ENCODE measurements at regions not wholly inside any gene's neighbourhood (a gene's known extent, or its start where the extent isn't known, plus 50 kb on each side); places are given as distances from the start of the nearest gene placed in this dataset.

DNA sequence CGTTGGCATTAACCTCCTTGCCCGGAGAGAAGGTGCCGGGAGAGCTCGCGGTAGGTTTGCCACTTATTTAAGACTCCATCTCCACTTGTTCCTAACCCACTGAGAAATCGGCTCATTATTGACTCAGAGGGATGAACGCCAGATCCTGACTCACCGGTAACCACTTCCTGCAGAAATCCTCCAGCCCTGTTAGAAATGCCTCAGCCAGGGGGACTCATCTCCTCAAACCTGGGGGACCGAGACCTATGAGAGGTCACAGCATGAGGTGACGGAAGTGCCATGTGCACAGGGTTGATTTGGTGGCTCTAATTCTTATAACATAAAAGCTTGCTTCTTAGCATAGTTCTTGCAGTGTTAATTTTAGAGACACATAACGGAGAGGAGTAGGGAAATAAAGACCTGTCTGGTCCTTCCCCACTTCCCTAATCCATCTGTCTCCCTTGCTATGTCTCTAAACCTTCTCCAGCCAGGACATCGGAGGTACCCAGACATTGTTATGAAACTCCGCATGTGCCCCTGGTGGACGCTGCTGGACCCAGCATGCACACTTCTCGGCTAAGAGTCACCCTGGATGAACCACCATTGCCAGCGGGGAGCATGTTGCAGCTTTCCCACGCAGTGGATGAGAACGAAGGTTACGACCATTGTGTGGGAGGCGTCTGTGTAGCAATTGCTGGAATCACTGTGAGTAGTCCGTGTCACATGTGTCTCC is 158.9 kb downstream of the EFNB2 start:
- H3K9me3 Mint-ChIP-seq: no peaks in the 10 kb centered on the region
- CTCF ChIA-PET: no interaction called here
- H3K27me3 Mint-ChIP-seq: no peaks in the 10 kb centered on the region
- DNase-seq: no peak
- no peaks in the 10 kb centered on the region for H3K36me3 Mint-ChIP-seq (ENCODE audit: low read depth)
- no peak overlapping the region for H3K27ac Mint-ChIP-seq
- no peak overlapping the region for H3K4me3 Mint-ChIP-seq
- H3K4me1 Mint-ChIP-seq: no peaks in the 10 kb centered on the region
- POLR2A ChIA-PET: no interaction called here

DNA sequence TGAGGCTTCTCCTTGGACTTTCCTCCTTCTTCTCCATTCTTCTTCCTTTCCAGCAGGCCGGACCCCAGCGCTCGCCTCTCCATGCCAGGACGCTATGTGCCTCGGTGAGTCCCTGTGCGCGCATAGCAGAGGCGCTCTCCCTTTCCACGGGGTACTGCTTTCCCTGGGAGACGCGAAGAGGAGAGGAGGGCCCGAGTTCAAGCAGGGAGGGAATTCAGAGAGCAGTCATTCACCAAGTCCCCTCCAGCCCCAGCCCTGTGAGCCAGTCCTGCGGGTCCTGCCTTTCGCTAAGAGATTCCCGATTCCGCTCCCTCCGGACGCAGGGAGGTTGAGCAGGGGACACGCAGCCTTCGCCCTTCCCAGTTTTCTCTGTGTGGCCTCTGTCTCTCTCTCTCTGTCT is 160.4 kb downstream of the EFNB2 start:
- Mint-ChIP-seq H3K4me3 (no peak overlapping the region), H3K4me1 (no peaks in the 10 kb centered on the region), H3K9me3 (no peaks in the 10 kb centered on the region), H3K36me3 (ENCODE audit: low read depth) (no peaks in the 10 kb centered on the region), H3K27me3 (no peaks in the 10 kb centered on the region), H3K27ac (no peak overlapping the region)
- POLR2A ChIA-PET: no interaction called here
- CTCF ChIA-PET: no interaction called here
- DNase-seq: no peak

DNA sequence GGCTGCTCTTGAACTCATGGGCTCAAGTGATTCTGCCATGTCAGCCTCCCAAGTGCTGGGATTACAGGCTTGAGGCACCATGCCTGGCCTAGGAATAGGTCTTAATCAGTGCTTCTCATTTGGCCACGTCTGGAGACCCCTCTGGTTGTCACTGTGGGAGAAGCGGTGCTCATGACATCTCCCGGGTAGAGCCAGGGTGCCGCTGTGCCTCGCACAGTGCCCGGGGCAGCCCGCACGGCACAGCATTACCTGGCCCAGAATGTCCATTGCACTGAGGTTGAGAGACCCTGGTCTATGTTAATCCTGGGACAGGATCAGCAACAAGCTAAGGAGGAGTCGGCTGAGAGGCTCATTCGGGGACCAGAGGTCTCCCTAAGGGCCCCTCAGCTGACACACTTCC is 160.8 kb downstream of the EFNB2 start:
- CTCF ChIA-PET: no interaction called here
- Mint-ChIP-seq H3K27ac (no peak overlapping the region), H3K36me3 (ENCODE audit: low read depth) (no peaks in the 10 kb centered on the region), H3K27me3 (no peaks in the 10 kb centered on the region), H3K4me3 (no peak overlapping the region), H3K9me3 (no peaks in the 10 kb centered on the region), H3K4me1 (no peaks in the 10 kb centered on the region)
- DNase-seq: no peak
- POLR2A ChIA-PET: no interaction called here

DNA sequence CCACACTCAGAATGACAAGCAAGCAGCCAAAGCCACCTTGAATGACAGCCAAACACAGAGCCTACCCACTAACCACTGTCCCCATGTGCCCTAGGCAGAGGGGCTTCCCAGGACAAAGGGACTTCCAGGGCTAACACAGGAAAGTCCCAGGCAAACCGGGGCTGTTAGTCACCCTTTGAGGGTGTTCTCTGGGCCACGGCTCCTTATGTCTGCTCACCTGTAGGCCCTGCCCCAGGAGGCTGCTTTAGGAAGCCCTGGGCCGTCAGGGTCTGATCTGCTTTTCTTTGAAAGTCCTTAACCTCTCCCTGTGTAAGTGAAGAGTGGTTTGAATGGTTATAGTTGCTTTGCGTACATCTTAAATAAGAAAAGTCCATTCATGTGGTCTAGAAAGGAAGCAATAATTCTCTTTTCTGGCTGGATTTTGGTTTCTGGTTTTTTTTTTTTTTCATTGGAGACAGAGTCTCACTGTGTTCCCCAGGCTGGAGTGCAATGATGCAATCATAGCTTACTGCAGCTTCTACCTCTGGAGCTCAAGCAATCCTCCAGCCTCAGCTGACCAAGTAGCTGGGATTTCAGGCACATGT is 161.4 kb downstream of the EFNB2 start:
- no peaks in the 10 kb centered on the region for H3K4me1 Mint-ChIP-seq
- H3K27ac Mint-ChIP-seq: no peak overlapping the region
- no peaks in the 10 kb centered on the region for H3K36me3 Mint-ChIP-seq (ENCODE audit: low read depth)
- ChIA-PET POLR2A (no interaction called here), CTCF (no interaction called here)
- no peak for DNase-seq
- H3K27me3 Mint-ChIP-seq: no peaks in the 10 kb centered on the region
- no peak overlapping the region for H3K4me3 Mint-ChIP-seq
- H3K9me3 Mint-ChIP-seq: no peaks in the 10 kb centered on the region

DNA sequence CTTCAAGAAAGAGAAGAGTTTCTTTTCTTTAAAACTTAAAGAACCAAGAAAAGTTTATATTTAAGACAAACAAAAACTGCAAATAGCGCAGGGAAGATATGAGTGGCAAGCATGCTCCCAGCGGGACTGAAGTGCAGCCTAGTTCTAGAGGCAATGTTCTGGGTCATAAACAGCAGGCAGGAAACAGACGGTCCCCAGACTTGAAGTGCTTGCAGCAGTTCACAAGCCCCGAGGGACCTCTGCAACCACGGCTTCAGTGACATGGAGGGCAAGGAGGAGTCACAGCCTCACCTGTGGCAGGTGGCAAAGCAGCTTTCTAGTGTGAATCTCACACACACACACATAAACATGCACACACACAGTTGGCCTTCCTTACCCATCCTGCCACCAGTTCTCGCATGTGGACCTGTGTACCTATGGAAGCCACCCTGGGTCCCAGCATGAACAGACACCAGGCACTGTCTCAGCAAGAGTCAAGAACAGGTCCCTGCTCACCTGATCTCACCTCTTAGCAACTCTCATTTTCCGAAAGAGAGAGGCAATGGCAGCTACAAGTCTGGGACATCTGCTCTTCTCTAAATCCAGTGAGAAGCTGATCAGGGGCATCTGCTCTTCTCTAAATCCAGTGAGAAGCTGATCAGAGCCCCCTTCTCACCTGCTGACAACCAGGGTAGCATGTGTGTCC is 162.0 kb downstream of the EFNB2 start:
- DNase-seq: no peak
- Mint-ChIP-seq H3K36me3 (ENCODE audit: low read depth) (no peaks in the 10 kb centered on the region), H3K9me3 (no peaks in the 10 kb centered on the region), H3K4me3 (no peak overlapping the region), H3K4me1 (no peaks in the 10 kb centered on the region), H3K27me3 (no peaks in the 10 kb centered on the region), H3K27ac (no peak overlapping the region)
- POLR2A ChIA-PET: no interaction called here
- CTCF ChIA-PET: no interaction called here

DNA sequence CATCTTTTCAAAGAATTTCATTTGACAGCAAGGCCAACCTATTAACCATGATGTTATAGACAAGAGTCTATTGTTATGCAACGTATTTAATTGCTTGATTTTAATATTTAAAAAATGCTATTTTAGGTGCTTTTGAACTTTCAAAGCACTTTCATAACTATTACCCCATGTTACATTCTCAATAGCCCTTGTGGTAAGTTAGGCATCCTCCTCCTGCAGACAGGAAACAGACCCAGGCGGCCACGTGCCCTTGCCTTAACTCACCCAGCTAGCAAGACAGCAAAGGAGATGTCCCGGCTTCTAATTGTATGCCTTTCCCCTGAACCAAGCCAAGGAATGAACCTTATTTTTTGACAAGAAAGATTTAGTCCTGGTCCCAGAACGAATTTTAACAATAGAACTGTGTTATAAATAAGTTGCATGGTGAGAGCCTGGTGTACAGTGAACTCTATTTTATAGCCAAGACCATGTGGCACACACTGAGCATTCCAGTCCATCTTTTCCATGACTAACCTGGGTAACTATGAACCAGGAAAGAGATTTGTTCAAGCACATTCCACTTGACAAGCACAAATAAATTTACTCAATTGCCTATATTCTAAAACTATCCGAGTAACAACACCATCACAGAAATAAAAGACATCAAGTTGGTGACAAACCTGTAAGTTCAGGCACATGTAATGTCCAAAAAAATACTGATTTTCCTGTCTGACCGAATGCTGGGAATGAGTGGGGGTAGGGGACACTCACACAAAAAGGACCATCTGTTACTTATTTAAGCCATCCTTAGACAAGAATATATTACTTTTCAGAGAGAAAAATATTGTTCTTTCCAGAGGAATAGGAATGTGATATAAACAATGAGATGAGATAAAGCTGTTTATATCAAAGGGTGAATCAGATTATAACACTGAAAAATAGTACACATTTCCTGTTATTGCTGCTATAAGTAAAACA is 163.0 kb downstream of the EFNB2 start:
- Mint-ChIP-seq H3K27ac (no peak overlapping the region), H3K4me3 (no peak overlapping the region), H3K36me3 (ENCODE audit: low read depth) (no peaks in the 10 kb centered on the region), H3K27me3 (no peaks in the 10 kb centered on the region), H3K4me1 (no peaks in the 10 kb centered on the region), H3K9me3 (no peaks in the 10 kb centered on the region)
- POLR2A ChIA-PET: no interaction called here
- CTCF ChIA-PET: no interaction called here
- no peak for DNase-seq

DNA sequence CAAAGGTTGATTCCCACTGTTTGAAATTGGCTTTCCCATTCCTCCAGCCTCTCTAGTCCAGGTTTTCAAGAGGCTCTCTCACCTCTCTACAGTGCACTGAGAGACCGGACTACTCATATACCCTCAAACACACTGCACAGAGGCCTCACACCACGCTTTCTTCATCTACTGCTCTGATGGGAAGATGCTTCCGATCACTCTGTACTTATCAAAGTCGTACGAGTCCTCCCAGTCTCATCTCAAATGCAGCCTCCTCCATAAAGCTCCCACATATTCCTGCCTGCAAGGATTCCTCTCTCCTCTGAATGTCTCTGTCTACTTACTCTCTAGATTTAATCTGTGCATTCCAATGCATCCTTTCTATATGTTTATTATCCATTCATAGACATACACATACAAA is 164.4 kb downstream of the EFNB2 start:
- no peak for DNase-seq
- Mint-ChIP-seq H3K36me3 (ENCODE audit: low read depth) (no peaks in the 10 kb centered on the region), H3K9me3 (no peaks in the 10 kb centered on the region), H3K4me1 (no peaks in the 10 kb centered on the region), H3K4me3 (no peak overlapping the region), H3K27ac (no peak overlapping the region), H3K27me3 (no peaks in the 10 kb centered on the region)
- ChIA-PET POLR2A (no interaction called here), CTCF (no interaction called here)

DNA sequence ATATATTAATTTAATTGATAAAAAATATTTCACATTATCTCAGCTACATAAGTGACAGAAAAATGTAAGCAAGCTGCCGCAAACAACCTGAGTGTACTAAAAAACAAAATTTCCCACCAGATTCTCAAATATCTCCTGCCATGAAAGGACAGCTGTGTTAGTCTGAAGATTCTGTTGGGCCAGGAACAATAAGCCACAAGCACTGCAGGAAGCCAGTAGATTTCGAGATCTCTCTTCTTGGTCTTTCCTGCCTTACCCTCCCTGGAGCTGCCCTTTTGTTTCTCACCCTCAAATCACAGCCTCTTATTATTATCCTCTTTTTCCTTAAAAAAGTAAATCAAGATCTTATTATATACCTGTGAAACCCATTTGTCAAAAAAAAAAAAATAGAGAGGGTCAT is 165.6 kb downstream of the EFNB2 start:
- no peak for DNase-seq
- ChIA-PET CTCF (no interaction called here), POLR2A (no interaction called here)
- H3K36me3 Mint-ChIP-seq (ENCODE audit: low read depth): no peaks in the 10 kb centered on the region
- no peaks in the 10 kb centered on the region for H3K9me3 Mint-ChIP-seq
- H3K27me3 Mint-ChIP-seq: no peaks in the 10 kb centered on the region
- H3K4me3 Mint-ChIP-seq: no peak overlapping the region
- H3K27ac Mint-ChIP-seq: no peak overlapping the region
- no peaks in the 10 kb centered on the region for H3K4me1 Mint-ChIP-seq

DNA sequence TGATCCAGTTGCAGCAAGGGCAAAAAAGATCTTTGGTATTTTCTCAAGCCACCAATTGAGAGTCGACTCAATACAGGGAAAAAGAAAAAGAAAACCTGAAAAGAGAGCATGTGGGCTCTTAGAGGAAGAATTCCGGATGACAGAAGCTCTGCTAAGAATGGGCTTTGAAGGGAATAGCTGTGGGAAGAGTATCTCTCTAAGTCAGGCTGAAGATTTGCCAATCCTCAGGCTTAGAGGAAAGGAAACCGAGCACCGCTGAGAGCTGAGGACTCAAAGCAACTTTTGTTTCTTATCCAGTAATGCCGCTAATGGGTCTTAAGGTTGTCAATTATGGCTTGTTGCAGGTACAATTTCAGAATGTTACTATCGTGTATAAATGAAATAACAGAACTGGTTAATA is 166.4 kb downstream of the EFNB2 start:
- CTCF ChIA-PET: no interaction called here
- no peak overlapping the region for H3K4me3 Mint-ChIP-seq
- H3K27ac Mint-ChIP-seq: no peak overlapping the region
- POLR2A ChIA-PET: no interaction called here
- no peaks in the 10 kb centered on the region for H3K36me3 Mint-ChIP-seq (ENCODE audit: low read depth)
- no peaks in the 10 kb centered on the region for H3K9me3 Mint-ChIP-seq
- no peaks in the 10 kb centered on the region for H3K27me3 Mint-ChIP-seq
- no peaks in the 10 kb centered on the region for H3K4me1 Mint-ChIP-seq
- DNase-seq: no peak

DNA sequence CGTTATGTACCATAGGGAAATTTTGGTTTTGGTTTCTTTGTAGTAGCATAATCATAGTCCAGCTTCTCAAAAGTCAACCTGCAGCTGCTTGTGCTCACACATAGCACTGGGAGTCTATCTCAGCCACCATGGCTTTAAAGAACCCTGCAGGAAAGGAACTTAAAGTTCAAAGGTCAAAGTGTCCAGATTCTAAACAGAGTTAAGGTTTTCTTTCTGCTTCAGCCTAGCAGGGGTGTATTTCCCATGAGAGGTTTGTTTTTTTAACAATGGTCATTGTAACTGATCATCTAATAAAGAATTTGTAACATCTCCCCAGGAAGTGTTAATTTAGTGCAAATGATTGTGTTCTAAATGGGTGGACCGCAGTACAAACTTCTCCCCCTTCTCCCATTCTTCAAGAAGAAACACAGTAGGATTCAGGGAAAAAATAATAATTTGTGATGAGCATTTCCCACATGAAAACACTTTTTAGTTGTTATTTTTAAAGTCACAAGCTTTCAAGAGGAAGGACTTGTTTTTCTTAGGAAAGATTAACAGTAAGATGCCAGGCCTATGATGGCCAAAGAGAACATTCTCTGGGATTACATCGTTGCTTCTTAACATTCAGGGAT is 168.0 kb downstream of the EFNB2 start:
- CTCF ChIA-PET: no interaction called here
- no peaks in the 10 kb centered on the region for H3K36me3 Mint-ChIP-seq (ENCODE audit: low read depth)
- no peak overlapping the region for H3K27ac Mint-ChIP-seq
- no peaks in the 10 kb centered on the region for H3K4me1 Mint-ChIP-seq
- no peaks in the 10 kb centered on the region for H3K9me3 Mint-ChIP-seq
- H3K4me3 Mint-ChIP-seq: no peak overlapping the region
- POLR2A ChIA-PET: no interaction called here
- H3K27me3 Mint-ChIP-seq: no peaks in the 10 kb centered on the region
- DNase-seq: no peak

DNA sequence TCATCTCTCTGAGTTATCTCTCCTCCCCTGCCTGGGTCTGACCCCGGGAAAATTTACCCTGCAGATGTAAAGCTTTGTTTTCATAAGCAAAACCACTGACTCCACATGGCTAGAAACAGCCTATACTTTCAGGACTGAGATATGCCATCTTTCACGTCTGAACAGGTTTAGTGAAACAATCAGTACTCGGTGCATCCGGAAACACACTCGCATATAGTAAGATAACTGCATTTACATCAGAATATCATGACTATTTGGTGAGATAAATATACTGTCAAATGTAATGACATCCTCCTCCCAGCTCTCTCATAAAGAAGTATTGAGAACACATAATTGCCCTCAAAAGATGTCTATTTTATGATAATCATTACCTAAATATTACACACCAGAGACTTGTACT is 172.8 kb downstream of the EFNB2 start:
- no peaks in the 10 kb centered on the region for H3K9me3 Mint-ChIP-seq
- ChIA-PET POLR2A (no interaction called here), CTCF (interaction anchor here (0.8 kb wide), 1 partner anchor 9 kb away, joined by 3 read pairs; no protein-coding TSS in a partner anchor)
- H3K27ac Mint-ChIP-seq: no peak overlapping the region
- H3K27me3 Mint-ChIP-seq: no peaks in the 10 kb centered on the region
- no peaks in the 10 kb centered on the region for H3K4me1 Mint-ChIP-seq
- no peak overlapping the region for H3K4me3 Mint-ChIP-seq
- no peak for DNase-seq
- no peaks in the 10 kb centered on the region for H3K36me3 Mint-ChIP-seq (ENCODE audit: low read depth)

DNA sequence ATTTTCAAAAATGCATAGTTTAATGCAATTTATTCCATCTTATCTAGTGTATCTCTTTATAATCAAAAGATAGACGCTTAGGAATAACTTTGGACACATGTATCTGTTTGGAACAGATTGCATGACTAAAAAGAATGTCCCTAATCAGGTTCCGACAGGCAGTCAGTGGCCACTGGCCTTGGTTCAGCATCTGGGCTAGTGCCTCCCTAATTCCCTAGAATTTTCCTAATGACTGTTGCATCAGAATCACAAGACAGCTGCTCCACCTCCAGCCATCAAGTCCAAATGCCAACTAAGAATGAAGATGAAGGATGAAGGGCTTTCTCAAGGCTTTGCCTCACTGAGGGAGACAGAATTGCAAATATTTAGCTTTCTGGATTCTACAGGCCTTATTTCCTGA is 173.8 kb downstream of the EFNB2 start:
- Mint-ChIP-seq H3K4me3 (no peak overlapping the region), H3K27ac (no peak overlapping the region), H3K4me1 (no peaks in the 10 kb centered on the region), H3K9me3 (no peaks in the 10 kb centered on the region), H3K27me3 (no peaks in the 10 kb centered on the region), H3K36me3 (ENCODE audit: low read depth) (no peaks in the 10 kb centered on the region)
- POLR2A ChIA-PET: no interaction called here
- CTCF ChIA-PET: no interaction called here
- DNase-seq: no peak

DNA sequence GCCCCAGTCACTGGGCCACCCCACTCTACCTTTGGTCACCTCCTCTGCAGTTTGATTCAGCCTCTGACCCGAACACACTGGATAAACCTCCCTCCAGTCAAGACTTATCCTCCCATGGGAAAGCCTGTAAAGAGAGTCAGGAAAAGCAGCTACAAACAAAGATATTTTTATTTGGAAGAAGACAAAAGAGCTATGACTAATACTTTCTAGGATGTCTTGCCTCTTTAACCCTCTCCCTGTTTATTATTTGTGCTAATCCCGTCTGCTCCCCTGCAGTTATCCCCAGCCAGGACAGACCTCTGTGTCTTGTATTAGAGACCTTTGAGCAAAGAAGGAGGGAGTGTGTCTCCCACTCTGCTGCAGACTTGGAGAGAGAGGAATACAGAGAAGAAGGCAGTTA is 178.3 kb downstream of the EFNB2 start:
- POLR2A ChIA-PET: no interaction called here
- no peaks in the 10 kb centered on the region for H3K4me1 Mint-ChIP-seq

More for the DNA sequence above, 178.3 kb downstream of the EFNB2 start:
- CTCF ChIA-PET: no interaction called here
- H3K27ac Mint-ChIP-seq: no peak overlapping the region
- DNase-seq: no peak
- no peak overlapping the region for H3K4me3 Mint-ChIP-seq
- H3K27me3 Mint-ChIP-seq: no peaks in the 10 kb centered on the region
- H3K36me3 Mint-ChIP-seq (ENCODE audit: low read depth): no peaks in the 10 kb centered on the region
- no peaks in the 10 kb centered on the region for H3K9me3 Mint-ChIP-seq
